ENCODE measurements at regions not wholly inside any gene's neighbourhood (a gene's known extent, or its start where the extent isn't known, plus 50 kb on each side); places are given as distances from the start of the nearest gene placed in this dataset.

GRCh38 chr4:15368856-15369255 lies 59.0 kb upstream of the C1QTNF7 start:
- in situ Hi-C loops (cut with HindIII; ENCODE audit: low pct_unique_long_range_greater_than_20kb, low sequenced_read_pairs): no loop called here
- DNase-seq (ENCODE audit: low read depth, low spot score): no peak

- in situ Hi-C loops (cut with HindIII; ENCODE audit: low pct_unique_long_range_greater_than_20kb, low sequenced_read_pairs): no loop called here
Observed at GRCh38 chr4:15370296-15370695, 57.5 kb upstream of the C1QTNF7 start.

GRCh38 chr4:15373363-15373762 lies 54.5 kb upstream of the C1QTNF7 start:
- no peak for DNase-seq (ENCODE audit: low read depth, low spot score)

More at GRCh38 chr4:15370296-15370695, 57.5 kb upstream of the C1QTNF7 start:
- no peak for DNase-seq (ENCODE audit: low read depth, low spot score)

GRCh38 chr4:15374656-15375055 lies 53.2 kb upstream of the C1QTNF7 start:
- no peak for DNase-seq (ENCODE audit: low read depth, low spot score)

More at GRCh38 chr4:15373363-15373762, 54.5 kb upstream of the C1QTNF7 start:
- in situ Hi-C loops (cut with HindIII; ENCODE audit: low pct_unique_long_range_greater_than_20kb, low sequenced_read_pairs): no loop called here

GRCh38 chr4:15375667-15376066 lies 52.2 kb upstream of the C1QTNF7 start:
- in situ Hi-C loops (cut with HindIII; ENCODE audit: low pct_unique_long_range_greater_than_20kb, low sequenced_read_pairs): no loop called here
- no peak for DNase-seq (ENCODE audit: low read depth, low spot score)

More at GRCh38 chr4:15374656-15375055, 53.2 kb upstream of the C1QTNF7 start:
- in situ Hi-C loops (cut with HindIII; ENCODE audit: low pct_unique_long_range_greater_than_20kb, low sequenced_read_pairs): no loop called here

GRCh38 chr4:15376145-15376544 lies 51.7 kb upstream of the C1QTNF7 start:
- no peak for DNase-seq (ENCODE audit: low read depth, low spot score)
- in situ Hi-C loops (cut with HindIII; ENCODE audit: low pct_unique_long_range_greater_than_20kb, low sequenced_read_pairs): no loop called here

- DNase-seq (ENCODE audit: low read depth, low spot score): no peak
- in situ Hi-C loops (cut with HindIII; ENCODE audit: low pct_unique_long_range_greater_than_20kb, low sequenced_read_pairs): no loop called here
Observed at GRCh38 chr4:15376594-15376993, 51.2 kb upstream of the C1QTNF7 start.
